Keratinocyte (primary cell): ENCODE measurements at regions not wholly inside any gene's neighbourhood (a gene's known extent, or its start where the extent isn't known, plus 50 kb on each side); places are given as distances from the start of the nearest gene placed in this dataset.

Source experiments
- DNase-seq: peaks from one replicate; pipeline ENCODE4 v3.0.0-alpha.2; 2011; ENCODE audit warnings: low read depth, missing footprints, low spot score
- FAIRE-seq: peaks from 2 replicates; lab custom pipeline; 2011; peaks lifted over from hg19 to GRCh38; lab: Jason Lieb, UNC
- H2AFZ ChIP-seq: 2 replicates; pipeline ENCODE4 v1.6.0; 2012; ENCODE audit warnings: low read length, control low read depth, inconsistent platforms; ENCODE audit not compliant: control insufficient read depth
- H3K27ac ChIP-seq: 2 replicates; pipeline ENCODE4 v1.5.1; 2011; ENCODE audit warnings: low read length; ENCODE audit not compliant: control insufficient read depth, insufficient read depth
- H3K27me3 ChIP-seq: 3 replicates; pipeline ENCODE4 v1.6.0; 2011; ENCODE audit warnings: low read length; ENCODE audit not compliant: control insufficient read depth, insufficient read depth; ENCODE audit errors: extremely low read depth
- H3K36me3 ChIP-seq, 2 experiments: 2 replicates in 1 of 2; 3 replicates in 1 of 2; pipeline ENCODE4 v1.5.1; 2011; ENCODE audit warnings: low read length in 2 of 2, mild to moderate bottlenecking in 1 of 2; ENCODE audit not compliant: control insufficient read depth in 2 of 2, insufficient read depth in 2 of 2; ENCODE audit errors: extremely low read depth in 1 of 2
- H3K4me1 ChIP-seq: 3 replicates; pipeline ENCODE4 v1.5.1; 2011; ENCODE audit warnings: low read length; ENCODE audit not compliant: control insufficient read depth, insufficient read depth; ENCODE audit errors: extremely low read depth
- H3K4me2 ChIP-seq: 3 replicates; pipeline ENCODE4 v1.6.0; 2011; ENCODE audit warnings: low read depth, low read length; ENCODE audit not compliant: control insufficient read depth, insufficient read depth; ENCODE audit errors: extremely low read depth
- H3K4me3 ChIP-seq, 3 experiments: fragments of 200-600 bp in 1 of 3; sonication (generic) in 1 of 3; 2 replicates in 2 of 3; 3 replicates in 1 of 3; pipeline ENCODE4 v1.5.1; 2011 to 2016; ENCODE audit warnings: low read length in 3 of 3, mild to moderate bottlenecking in 3 of 3, control low read depth in 2 of 3, inconsistent platforms in 1 of 3, low read depth in 1 of 3, mixed read lengths in 1 of 3, mixed run types in 1 of 3, moderate library complexity in 1 of 3; ENCODE audit not compliant: control insufficient read depth in 2 of 3, insufficient read depth in 2 of 3; ENCODE audit errors: extremely low read depth in 1 of 3
- H3K79me2 ChIP-seq: 2 replicates; pipeline ENCODE4 v1.6.0; 2012; ENCODE audit warnings: low read length; ENCODE audit not compliant: control insufficient read depth, insufficient read depth
- H3K9ac ChIP-seq: 3 replicates; pipeline ENCODE4 v1.6.0; 2011; ENCODE audit warnings: low read length; ENCODE audit not compliant: control insufficient read depth, insufficient read depth; ENCODE audit errors: extremely low read depth
- H3K9me1 ChIP-seq: 3 replicates; pipeline ENCODE4 v1.6.0; 2011; ENCODE audit warnings: low read length; ENCODE audit not compliant: control insufficient read depth, insufficient read depth; ENCODE audit errors: extremely low read depth
- H3K9me3 ChIP-seq: 2 replicates; pipeline ENCODE4 v1.5.1; 2012; ENCODE audit warnings: low read depth, low read length; ENCODE audit not compliant: control insufficient read depth
- H4K20me1 ChIP-seq: 3 replicates; pipeline ENCODE4 v1.6.0; 2011; ENCODE audit warnings: low read length; ENCODE audit not compliant: control insufficient read depth, insufficient read depth; ENCODE audit errors: extremely low read depth
- CTCF ChIP-seq, 3 experiments: IDR thresholded peaks in 1 of 3; conservative IDR thresholded peaks in 1 of 3; optimal IDR thresholded peaks in 1 of 3; 2 replicates in 2 of 3; 3 replicates in 1 of 3; pipeline versions ENCODE3 to v1.5.1; 2011; ENCODE audit warnings: low read length in 3 of 3, mild to moderate bottlenecking in 3 of 3, moderate library complexity in 2 of 3, control low read depth in 1 of 3, inconsistent platforms in 1 of 3; ENCODE audit not compliant: insufficient read depth in 2 of 3; ENCODE audit errors: extremely low read depth in 1 of 3
- EZH2 ChIP-seq: IDR thresholded peaks from one replicate; pipeline ENCODE4 v1.6.1; 2012; ENCODE audit warnings: inconsistent platforms, mild to moderate bottlenecking, low read length, moderate library complexity
- dilution Hi-C: fragments of 300-500 bp; cut with MboI; formaldehyde crosslinking; loops from one replicate; pipeline ENCODE4 v1.7.0; 2020; ENCODE audit warnings: low sequenced_read_pairs; ENCODE audit not compliant: extremely low pct_ligation_motif_present

GRCh38 chr17:17408236-17408794 is 68.5 kb upstream of the MED9 start:
- no peak for FAIRE-seq
- Histone ChIP-seq H3K27me3 (peaks cover 13% of the 10 kb centered on the region), H3K9me1 (no peaks in the 10 kb centered on the region), H3K9me3 (no peaks in the 10 kb centered on the region), H3K79me2 (no peaks in the 10 kb centered on the region), H2AFZ (no peak overlapping the region), H3K27ac (no peak overlapping the region), H4K20me1 (no peaks in the 10 kb centered on the region), H3K36me3 (no peaks in the 10 kb centered on the region), H3K4me3 (no peak overlapping the region), H3K9ac (no peak overlapping the region), H3K4me2 (no peak overlapping the region), H3K4me1 (peaks cover 15% of the 10 kb centered on the region)
- no peak for DNase-seq
- dilution Hi-C loops: no loop called here
- no peak for TF ChIP-seq CTCF (optimal IDR thresholded peaks at IDR 0.05 in 1 of 3, IDR thresholded peaks at IDR 0.05 in 1 of 3, conservative IDR thresholded peaks at IDR 0.05 in 1 of 3; ENCODE audit: extremely low read depth in 1 of 3, insufficient read depth in 2 of 3, low read length in 3 of 3)
- TF ChIP-seq EZH2: no peak

- no peak overlapping the region for H2AFZ ChIP-seq
- no peak overlapping the region for H3K9ac ChIP-seq
- no peaks in the 10 kb centered on the region for H3K9me3 ChIP-seq
- no peak for DNase-seq
- H3K4me3 ChIP-seq: no peak overlapping the region
- TF ChIP-seq EZH2 (no peak), CTCF (optimal IDR thresholded peaks at IDR 0.05 in 1 of 3, IDR thresholded peaks at IDR 0.05 in 1 of 3, conservative IDR thresholded peaks at IDR 0.05 in 1 of 3; ENCODE audit: extremely low read depth in 1 of 3, insufficient read depth in 2 of 3, low read length in 3 of 3) (no peak)
- no peak for FAIRE-seq
- no peak overlapping the region for H3K27ac ChIP-seq
- H3K36me3 ChIP-seq: no peaks in the 10 kb centered on the region
- no peaks in the 10 kb centered on the region for H3K79me2 ChIP-seq
- no peaks in the 10 kb centered on the region for H4K20me1 ChIP-seq
- dilution Hi-C loops: no loop called here
- no peaks in the 10 kb centered on the region for H3K9me1 ChIP-seq
- H3K27me3 ChIP-seq: peaks cover 7% of the 10 kb centered on the region
- H3K4me2 ChIP-seq: no peak overlapping the region
- peaks cover 31% of the 10 kb centered on the region for H3K4me1 ChIP-seq
Measured at GRCh38 chr17:17410357-17410756, 66.4 kb upstream of the MED9 start.
